ENCODE measurements at regions not wholly inside any gene's neighbourhood (a gene's known extent, or its start where the extent isn't known, plus 50 kb on each side); places are given as distances from the start of the nearest gene placed in this dataset.

DNA sequence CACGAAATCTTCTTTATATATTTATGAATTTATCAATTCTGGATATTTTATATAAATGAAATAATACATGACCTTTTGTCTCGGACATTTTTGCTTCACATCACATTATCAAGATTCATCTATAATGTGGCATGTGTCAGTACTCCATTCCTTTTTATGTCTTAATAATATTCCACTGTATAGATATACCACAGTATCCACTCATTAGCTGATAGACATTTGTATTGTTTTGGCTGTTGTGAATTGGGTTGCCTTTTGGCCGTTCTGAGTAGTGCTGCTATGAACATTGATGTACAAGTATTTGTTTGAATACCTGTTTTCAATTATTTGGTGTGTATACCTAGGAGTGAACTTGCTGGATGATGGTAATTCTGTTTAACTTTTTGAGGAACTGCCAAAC lies 323.8 kb upstream of the CA10 start:
- intact Hi-C loops (cut with micrococcal nuclease; ENCODE audit: unreplicated experiment) = no loop called here
- Histone ChIP-seq H3K4me3 (ENCODE audit: low read depth, low read length, poor library complexity, severe bottlenecking) (no peak overlapping the region), H3K4me1 (ENCODE audit: insufficient read depth, low read length, poor library complexity, severe bottlenecking) (no peaks in the 10 kb centered on the region), H3K36me3 (ENCODE audit: insufficient read depth, low read length, poor library complexity, severe bottlenecking) (no peaks in the 10 kb centered on the region), H3K27me3 (replicated peaks; ENCODE audit: insufficient read depth, low read depth, low read length, poor library complexity) (no peaks in the 10 kb centered on the region), H3K9me3 (ENCODE audit: low read depth, low read length, poor library complexity, severe bottlenecking) (no peaks in the 10 kb centered on the region), H3K27ac (ENCODE audit: low read depth, low read length, poor library complexity, severe bottlenecking) (no peak overlapping the region)
- DNase-seq (ENCODE audit: low spot score) = no peak
- POLR2A ChIA-PET (ENCODE audit: low non-redundant PET) = no interaction called here
- no TSS peak for BruUV-seq (replicated peaks)
- no peak for TF ChIP-seq CTCF (conservative IDR thresholded peaks at IDR 0.05; ENCODE audit: low read depth, low read length)
- TF ChIP-seq EZH2 (IDR thresholded peaks at IDR 0.05; ENCODE audit: borderline replicate concordance, low read depth, low read length, poor library complexity, severe bottlenecking) = no peak
- CTCF ChIA-PET = no interaction called here

GRCh38 chr17:52477824-52478699 lies 319.5 kb upstream of the CA10 start:
- no TSS peak for BruUV-seq (replicated peaks)
- POLR2A ChIA-PET (ENCODE audit: low non-redundant PET) = no interaction called here
- Histone ChIP-seq H3K4me1 (ENCODE audit: insufficient read depth, low read length, poor library complexity, severe bottlenecking) (no peaks in the 10 kb centered on the region), H3K4me3 (ENCODE audit: low read depth, low read length, poor library complexity, severe bottlenecking) (no peak overlapping the region), H3K36me3 (ENCODE audit: insufficient read depth, low read length, poor library complexity, severe bottlenecking) (no peaks in the 10 kb centered on the region), H3K27me3 (replicated peaks; ENCODE audit: insufficient read depth, low read depth, low read length, poor library complexity) (no peaks in the 10 kb centered on the region), H3K9me3 (ENCODE audit: low read depth, low read length, poor library complexity, severe bottlenecking) (no peaks in the 10 kb centered on the region), H3K27ac (ENCODE audit: low read depth, low read length, poor library complexity, severe bottlenecking) (no peak overlapping the region)
- TF ChIP-seq EZH2 (IDR thresholded peaks at IDR 0.05; ENCODE audit: borderline replicate concordance, low read depth, low read length, poor library complexity, severe bottlenecking) = no peak
- TF ChIP-seq CTCF (conservative IDR thresholded peaks at IDR 0.05; ENCODE audit: low read depth, low read length) = no peak
- intact Hi-C loops (cut with micrococcal nuclease; ENCODE audit: unreplicated experiment) = no loop called here
- no peak for DNase-seq (ENCODE audit: low spot score)
- CTCF ChIA-PET = no interaction called here

- H3K27ac ChIP-seq (ENCODE audit: low read depth, low read length, poor library complexity, severe bottlenecking) = no peak overlapping the region
- CTCF ChIA-PET = no interaction called here
- H3K9me3 ChIP-seq (ENCODE audit: low read depth, low read length, poor library complexity, severe bottlenecking) = peaks cover 8% of the 10 kb centered on the region
- H3K4me3 ChIP-seq (ENCODE audit: low read depth, low read length, poor library complexity, severe bottlenecking) = no peak overlapping the region
- no peaks in the 10 kb centered on the region for H3K27me3 ChIP-seq (replicated peaks; ENCODE audit: insufficient read depth, low read depth, low read length, poor library complexity)
- H3K36me3 ChIP-seq (ENCODE audit: insufficient read depth, low read length, poor library complexity, severe bottlenecking) = no peaks in the 10 kb centered on the region
- no peaks in the 10 kb centered on the region for H3K4me1 ChIP-seq (ENCODE audit: insufficient read depth, low read length, poor library complexity, severe bottlenecking)
- TF ChIP-seq EZH2 (IDR thresholded peaks at IDR 0.05; ENCODE audit: borderline replicate concordance, low read depth, low read length, poor library complexity, severe bottlenecking) = no peak
- TF ChIP-seq CTCF (conservative IDR thresholded peaks at IDR 0.05; ENCODE audit: low read depth, low read length) = no peak
- intact Hi-C loops (cut with micrococcal nuclease; ENCODE audit: unreplicated experiment) = no loop called here
- POLR2A ChIA-PET (ENCODE audit: low non-redundant PET) = no interaction called here
- DNase-seq (ENCODE audit: low spot score) = no peak
- no TSS peak for BruUV-seq (replicated peaks)
Measured at GRCh38 chr17:52476638-52477313, 318.3 kb upstream of the CA10 start.

All from A673 (cell line).